HepG2 (cell line): ENCODE measurements at regions not wholly inside any gene's neighbourhood (a gene's known extent, or its start where the extent isn't known, plus 50 kb on each side); places are given as distances from the start of the nearest gene placed in this dataset.

Source experiments
- ATAC-seq: fragments of 200-7000 bp; cut with Tn5 transposase; 3 replicates; pipeline ENCODE4 v1.9.1; 2020; ENCODE audit warnings: mild to moderate bottlenecking, moderate library complexity
- BruUV-seq: library from RNA; stranded (reverse); fragments of 400-500 nt; replicated peaks from 2 replicates; lab custom pipeline; 2021; lab: Mats Ljungman, UMichigan
- CTCF ChIA-PET: fragments of 300-600 bp; formaldehyde crosslinking; extraction: SDS; loops from one replicate; lab custom pipeline; 2021; ENCODE audit warnings: low total read pairs, inconsistent platforms, low intra/inter-chr PET ratio; lab: Yijun Ruan, JAX
- POLR2A ChIA-PET: fragments of 350-600 bp; sonication (Branson Sonifier 250); formaldehyde crosslinking; loops from one replicate; lab custom pipeline; 2020; ENCODE audit warnings: antibody characterized with exemption, inconsistent platforms; lab: Yijun Ruan, JAX
- DNase-seq: peaks from one replicate; pipeline ENCODE4 v3.0.0-alpha.2; 2015; ENCODE audit warnings: low spot score
- FAIRE-seq: peaks from 3 replicates; lab custom pipeline; 2011; peaks lifted over from hg19 to GRCh38; lab: Jason Lieb, UNC
- H2AFZ ChIP-seq: one replicate; pipeline ENCODE4 v1.6.1; 2011; ENCODE audit warnings: low read length, inconsistent platforms
- H3K27ac ChIP-seq: fragments of 300-600 bp; 3 replicates; pipeline ENCODE4 v1.8.0; 2011; ENCODE audit warnings: mixed run types, mild to moderate bottlenecking, mixed read lengths, low read length, inconsistent platforms; ENCODE audit not compliant: insufficient read depth; ENCODE audit errors: extremely low read length
- H3K27me3 ChIP-seq, 2 experiments: fragments of 200-600 bp in 1 of 2; 2 replicates in 1 of 2; 3 replicates in 1 of 2; pipeline versions ENCODE4 v1.6.0 to v1.8.0; 2011; ENCODE audit warnings: low read length in 2 of 2, mild to moderate bottlenecking in 2 of 2, moderate library complexity in 2 of 2, inconsistent platforms in 1 of 2; ENCODE audit not compliant: insufficient read depth in 2 of 2, control insufficient read depth in 1 of 2
- H3K36me3 ChIP-seq, 2 experiments: fragments of 200-600 bp in 1 of 2; replicated peaks in 1 of 2; 2 replicates in 1 of 2; 3 replicates in 1 of 2; pipeline versions ENCODE4 v1.5.1 to v1.8.0; 2011; ENCODE audit warnings: low read length in 2 of 2, inconsistent platforms in 1 of 2; ENCODE audit not compliant: insufficient read depth in 2 of 2, control insufficient read depth in 1 of 2
- H3K4me1 ChIP-seq: 2 replicates; pipeline ENCODE4 v1.5.1; 2012; ENCODE audit warnings: low read length, inconsistent platforms; ENCODE audit not compliant: insufficient read depth
- H3K4me2 ChIP-seq: 2 replicates; pipeline ENCODE4 v1.6.0; 2011; ENCODE audit warnings: low read depth, low read length, inconsistent platforms
- H3K4me3 ChIP-seq, 3 experiments: fragments of 200-600 bp in 1 of 3; sonication (generic), shearing (Covaris generic) in 1 of 3; replicated peaks in 1 of 3; 2 replicates each; pipeline ENCODE4 v1.5.1; 2011 to 2016; ENCODE audit warnings: low read length in 3 of 3, inconsistent platforms in 2 of 3, low read depth in 2 of 3, mild to moderate bottlenecking in 2 of 3, control low read depth in 1 of 3, mixed read lengths in 1 of 3; ENCODE audit not compliant: insufficient read depth in 1 of 3
- H3K79me2 ChIP-seq: one replicate; pipeline ENCODE4 v1.6.1; 2011; ENCODE audit warnings: low read length, inconsistent platforms; ENCODE audit not compliant: insufficient read depth
- H3K9ac ChIP-seq: 2 replicates; pipeline ENCODE4 v1.6.0; 2011; ENCODE audit warnings: mild to moderate bottlenecking, low read depth, low read length, inconsistent platforms; ENCODE audit not compliant: insufficient read depth
- H3K9me3 ChIP-seq: 2 replicates; pipeline ENCODE4 v1.5.1; 2012; ENCODE audit warnings: mild to moderate bottlenecking, low read length
- H4K20me1 ChIP-seq: 2 replicates; pipeline ENCODE4 v1.6.0; 2011; ENCODE audit warnings: inconsistent platforms, mild to moderate bottlenecking, low read length, moderate library complexity; ENCODE audit not compliant: insufficient read depth
- FOXP1 ChIP-seq, 2 experiments: fragments of 450-650 bp in 1 of 2; IDR thresholded peaks; 2 replicates each; pipeline ENCODE4 v1.6.1; 2017 to 2018; ENCODE audit warnings: antibody characterized with exemption in 1 of 2
- HHEX ChIP-seq: IDR thresholded peaks from 2 replicates; pipeline ENCODE4 v1.6.1; 2016; ENCODE audit warnings: control low read depth
- JARID2 ChIP-seq: sonication (generic); formaldehyde crosslinking; IDR thresholded peaks from 2 replicates; pipeline ENCODE4 v1.8.1; 2023; ENCODE audit warnings: missing genetic modification reagents, inconsistent platforms; ENCODE audit not compliant: insufficient replicate concordance
- LCORL ChIP-seq, 2 experiments: fragments of 450-650 bp in 1 of 2; sonication (generic) in 1 of 2; formaldehyde crosslinking in 1 of 2; IDR thresholded peaks; 2 replicates each; pipeline versions ENCODE4 v1.5.0 to v1.6.1; 2017 to 2020; ENCODE audit warnings: antibody characterized with exemption in 1 of 2, missing genetic modification reagents in 1 of 2
- RARG ChIP-seq: sonication (generic); formaldehyde crosslinking; IDR thresholded peaks from 2 replicates; pipeline ENCODE4 v1.4.0; 2020; ENCODE audit warnings: low read depth, mild to moderate bottlenecking, missing genetic modification reagents
- RXRA ChIP-seq: sonication (generic); formaldehyde crosslinking; IDR thresholded peaks from 2 replicates; pipeline ENCODE4 v1.5.1; 2020; ENCODE audit warnings: missing genetic modification reagents
- SSRP1 ChIP-seq: IDR thresholded peaks from 2 replicates; pipeline ENCODE4 v1.6.1; 2016; ENCODE audit warnings: control low read depth
- ZBTB7B ChIP-seq: sonication (generic); formaldehyde crosslinking; IDR thresholded peaks from 2 replicates; pipeline ENCODE4 v1.4.0; 2020; ENCODE audit warnings: missing genetic modification reagents
- ZNF12 ChIP-seq: sonication (generic); formaldehyde crosslinking; IDR thresholded peaks from 2 replicates; pipeline ENCODE4 v1.5.0; 2020; ENCODE audit warnings: missing genetic modification reagents
- ZNF205 ChIP-seq: IDR thresholded peaks from 2 replicates; pipeline ENCODE4 v1.6.1; 2018; ENCODE audit warnings: missing biosample characterization, missing genetic modification reagents
- ZNF253 ChIP-seq: sonication (generic); formaldehyde crosslinking; IDR thresholded peaks from 2 replicates; pipeline ENCODE4 v1.8.0; 2022; ENCODE audit warnings: mild to moderate bottlenecking, missing genetic modification reagents, borderline replicate concordance
- ZNF292 ChIP-seq: sonication (generic); formaldehyde crosslinking; IDR thresholded peaks from 2 replicates; pipeline ENCODE4 v1.8.1; 2022; ENCODE audit warnings: mild to moderate bottlenecking, low read depth, missing genetic modification reagents, borderline replicate concordance
- ZNF550 ChIP-seq: sonication (generic); formaldehyde crosslinking; IDR thresholded peaks from 2 replicates; pipeline ENCODE4 v1.4.0; 2020; ENCODE audit warnings: mild to moderate bottlenecking, missing genetic modification reagents, borderline replicate concordance
- ZNF589 ChIP-seq: sonication (generic); formaldehyde crosslinking; conservative IDR thresholded peaks from 2 replicates; pipeline ENCODE4 v1.8.0; 2022; ENCODE audit warnings: mild to moderate bottlenecking, moderate library complexity, missing genetic modification reagents
- WGBS: methylation state at CpG from one replicate; pipeline ENCODE4 v1.1.6; 2017; ENCODE audit warnings: low lambda C conversion rate; 5-methylcytosine and 5-hydroxymethylcytosine counted together
- in situ Hi-C: cut with HindIII; loops from 2 replicates; pipeline ENCODE4 v1.10.0; 2017; ENCODE audit warnings: low pct_unique_long_range_greater_than_20kb; ENCODE audit not compliant: extremely low pct_ligation_motif_present
- intact Hi-C: fragments of 100-400 bp; cut with micrococcal nuclease; formaldehyde crosslinking; loops from one replicate; pipeline ENCODE4 v1.10.0; 2022; ENCODE audit not compliant: unreplicated experiment
- TF ChIP-seq, protein P1 (sequence below), 2 experiments: sonication (generic) in 1 of 2; formaldehyde crosslinking in 1 of 2; IDR thresholded peaks; 2 replicates each; pipeline versions ENCODE4 v1.6.1 to v1.9.0; 2014 to 2022; ENCODE audit warnings: antibody characterized with exemption in 1 of 2, borderline replicate concordance in 1 of 2, inconsistent platforms in 1 of 2, low read depth in 1 of 2, missing genetic modification reagents in 1 of 2

DNA sequence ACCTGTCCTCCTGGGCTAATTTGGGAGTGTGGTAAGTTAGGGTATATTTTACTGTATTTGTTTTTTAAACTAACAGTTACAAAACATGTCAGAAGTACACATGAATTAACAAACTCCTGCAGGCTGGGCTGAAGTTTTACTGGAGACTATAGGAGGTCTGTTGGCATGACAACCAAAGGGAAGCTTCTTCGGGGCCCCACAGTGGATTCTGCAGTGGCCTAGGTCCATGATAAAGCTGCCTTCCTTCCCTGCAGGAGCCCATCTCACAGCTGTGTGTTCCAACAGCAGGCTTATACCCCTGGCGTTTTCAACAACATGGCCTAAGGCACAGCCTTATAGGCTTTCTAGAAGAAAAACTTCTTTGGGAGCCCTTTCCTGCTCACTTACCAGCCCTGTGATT is 128.0 kb upstream of the SETBP1 start (continued):
- TF ChIP-seq, protein P1, sequence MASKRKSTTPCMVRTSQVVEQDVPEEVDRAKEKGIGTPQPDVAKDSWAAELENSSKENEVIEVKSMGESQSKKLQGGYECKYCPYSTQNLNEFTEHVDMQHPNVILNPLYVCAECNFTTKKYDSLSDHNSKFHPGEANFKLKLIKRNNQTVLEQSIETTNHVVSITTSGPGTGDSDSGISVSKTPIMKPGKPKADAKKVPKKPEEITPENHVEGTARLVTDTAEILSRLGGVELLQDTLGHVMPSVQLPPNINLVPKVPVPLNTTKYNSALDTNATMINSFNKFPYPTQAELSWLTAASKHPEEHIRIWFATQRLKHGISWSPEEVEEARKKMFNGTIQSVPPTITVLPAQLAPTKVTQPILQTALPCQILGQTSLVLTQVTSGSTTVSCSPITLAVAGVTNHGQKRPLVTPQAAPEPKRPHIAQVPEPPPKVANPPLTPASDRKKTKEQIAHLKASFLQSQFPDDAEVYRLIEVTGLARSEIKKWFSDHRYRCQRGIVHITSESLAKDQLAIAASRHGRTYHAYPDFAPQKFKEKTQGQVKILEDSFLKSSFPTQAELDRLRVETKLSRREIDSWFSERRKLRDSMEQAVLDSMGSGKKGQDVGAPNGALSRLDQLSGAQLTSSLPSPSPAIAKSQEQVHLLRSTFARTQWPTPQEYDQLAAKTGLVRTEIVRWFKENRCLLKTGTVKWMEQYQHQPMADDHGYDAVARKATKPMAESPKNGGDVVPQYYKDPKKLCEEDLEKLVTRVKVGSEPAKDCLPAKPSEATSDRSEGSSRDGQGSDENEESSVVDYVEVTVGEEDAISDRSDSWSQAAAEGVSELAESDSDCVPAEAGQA (IDR thresholded peaks at IDR 0.05; ENCODE audit: low read depth), result no peak
- TF ChIP-seq, protein P1 (CRISPR knock-in tag; IDR thresholded peaks at IDR 0.05; ENCODE audit: borderline replicate concordance), result no peak

- 0% methylated on average over 2 of the region's 3 CpGs for WGBS
- no peak for FAIRE-seq
- no peak overlapping the region for H3K27ac ChIP-seq
- no peaks in the 10 kb centered on the region for H3K4me1 ChIP-seq
- no peaks in the 10 kb centered on the region for H4K20me1 ChIP-seq
- in situ Hi-C loops (no loop called here), intact Hi-C loops (no loop called here)
- H3K4me2 ChIP-seq, result no peak overlapping the region
- H3K9ac ChIP-seq, result no peak overlapping the region
- CTCF ChIA-PET, result no interaction called here
- no peak for ATAC-seq
- H3K79me2 ChIP-seq, result no peaks in the 10 kb centered on the region
- H3K4me3 ChIP-seq, result no peak overlapping the region
- no peaks in the 10 kb centered on the region for H3K9me3 ChIP-seq
- H3K36me3 ChIP-seq, result no peaks in the 10 kb centered on the region
- POLR2A ChIA-PET, result no interaction called here
- BruUV-seq, result no TSS peak
- H3K27me3 ChIP-seq, result no peaks in the 10 kb centered on the region
- DNase-seq, result no peak
- no peak overlapping the region for H2AFZ ChIP-seq
- TF ChIP-seq ZNF205 (CRISPR knock-in tag), result no peak
- no peak for TF ChIP-seq ZNF589
- TF ChIP-seq LCORL (IDR thresholded peaks at IDR 0.05), result no peak
- no peak for TF ChIP-seq LCORL (CRISPR knock-in tag; IDR thresholded peaks at IDR 0.05)
- no peak for TF ChIP-seq ZNF253 (CRISPR knock-in tag)
- no peak for TF ChIP-seq HHEX (CRISPR knock-in tag)
- no peak for TF ChIP-seq ZNF12 (CRISPR knock-in tag)
- TF ChIP-seq ZNF550 (CRISPR knock-in tag), result no peak
- no peak for TF ChIP-seq ZBTB7B (CRISPR knock-in tag)
- no peak for TF ChIP-seq SSRP1 (CRISPR knock-in tag)
- TF ChIP-seq JARID2 (CRISPR knock-in tag), result no peak
- no peak for TF ChIP-seq FOXP1 (IDR thresholded peaks at IDR 0.05)
- TF ChIP-seq FOXP1 (CRISPR knock-in tag; IDR thresholded peaks at IDR 0.05), result no peak
- TF ChIP-seq ZNF292 (CRISPR knock-in tag), result no peak
- TF ChIP-seq RARG (CRISPR knock-in tag), result no peak
- TF ChIP-seq RXRA, result no peak
- TF ChIP-seq, all 625 proteins: peak for 0
Measured at GRCh38 chr18:44556296-44556695, 124.4 kb upstream of the SETBP1 start.
